GM23338 (cell line): ENCODE measurements at regions not wholly inside any gene's neighbourhood (a gene's known extent, or its start where the extent isn't known, plus 50 kb on each side); places are given as distances from the start of the nearest gene placed in this dataset.

Source experiments
- ATAC-seq: fragments of 200-7000 bp; cut with Tn5 transposase; 3 replicates; pipeline ENCODE4 v1.9.1; 2020
- DNase-seq: peaks from one replicate; pipeline ENCODE4 v3.0.0-alpha.2; 2015; ENCODE audit warnings: low spot score
- H2AFZ ChIP-seq: fragments of 200-600 bp; sonication (generic); 2 replicates; pipeline ENCODE4 v1.8.0; 2016; ENCODE audit warnings: antibody characterized with exemption, mild to moderate bottlenecking, moderate library complexity
- H3F3A ChIP-seq: fragments of 200-600 bp; sonication (generic); replicated peaks from 2 replicates; pipeline ENCODE4 v1.8.0; 2017; ENCODE audit warnings: antibody characterized with exemption, mixed run types, low read depth
- H3K27ac ChIP-seq: fragments of 200-600 bp; sonication (generic); 2 replicates; pipeline ENCODE4 v1.6.1; 2016; ENCODE audit warnings: low read depth
- H3K27me3 ChIP-seq: fragments of 200-600 bp; sonication (generic); 2 replicates; pipeline ENCODE4 v1.8.0; 2016; ENCODE audit warnings: mild to moderate bottlenecking, mixed run types, moderate library complexity; ENCODE audit not compliant: insufficient read depth
- H3K36me3 ChIP-seq: fragments of 200-600 bp; sonication (generic); 2 replicates; pipeline ENCODE4 v1.8.0; 2016; ENCODE audit warnings: mild to moderate bottlenecking; ENCODE audit not compliant: insufficient read depth
- H3K4me1 ChIP-seq: fragments of 200-600 bp; sonication (generic); 2 replicates; pipeline ENCODE4 v1.8.0; 2016; ENCODE audit warnings: mild to moderate bottlenecking, moderate library complexity; ENCODE audit not compliant: insufficient read depth
- H3K4me2 ChIP-seq: fragments of 200-600 bp; sonication (generic); 2 replicates; pipeline ENCODE4 v1.7.1; 2017; ENCODE audit warnings: mixed run types
- H3K4me3 ChIP-seq: fragments of 200-600 bp; sonication (generic); 2 replicates; pipeline ENCODE4 v1.6.1; 2016; ENCODE audit warnings: mixed run types
- H3K79me2 ChIP-seq: fragments of 200-600 bp; sonication (generic); replicated peaks from 2 replicates; pipeline ENCODE4 v1.8.0; 2017; ENCODE audit warnings: mild to moderate bottlenecking; ENCODE audit not compliant: insufficient read depth
- H3K9me2 ChIP-seq: fragments of 200-600 bp; sonication (generic); 2 replicates; pipeline ENCODE4 v1.8.0; 2017; ENCODE audit not compliant: insufficient read depth
- H4K20me1 ChIP-seq: fragments of 200-600 bp; sonication (generic); replicated peaks from 2 replicates; pipeline ENCODE4 v1.8.0; 2017; ENCODE audit warnings: mild to moderate bottlenecking; ENCODE audit not compliant: insufficient read depth
- H3K27ac Mint-ChIP-seq: 2 replicates; pipeline ENCODE4 v1.8.0; 2020; ENCODE audit warnings: inconsistent platforms, mild to moderate bottlenecking, moderate library complexity, mixed read lengths
- H3K27me3 Mint-ChIP-seq: 3 replicates; pipeline ENCODE4 v1.8.0; 2022; ENCODE audit warnings: low read depth, mild to moderate bottlenecking, moderate library complexity, mixed read lengths, inconsistent platforms; ENCODE audit not compliant: insufficient read depth, poor library complexity
- H3K36me3 Mint-ChIP-seq: 3 replicates; pipeline ENCODE4 v1.8.0; 2021; ENCODE audit warnings: low read depth, mild to moderate bottlenecking, inconsistent platforms, moderate library complexity, mixed read lengths
- H3K4me1 Mint-ChIP-seq: 3 replicates; pipeline ENCODE4 v1.8.0; 2020; ENCODE audit warnings: mild to moderate bottlenecking, inconsistent platforms, mixed read lengths
- H3K4me3 Mint-ChIP-seq: 3 replicates; pipeline ENCODE4 v1.8.0; 2021; ENCODE audit warnings: moderate library complexity, mild to moderate bottlenecking, inconsistent platforms, mixed read lengths
- H3K9me3 Mint-ChIP-seq: 3 replicates; pipeline ENCODE4 v1.8.0; 2020; ENCODE audit warnings: moderate library complexity, mild to moderate bottlenecking, inconsistent platforms, mixed read lengths
- CREB1 ChIP-seq: fragments of 250-450 bp; sonication (Bioruptor Pico); IDR thresholded peaks from 2 replicates; pipeline ENCODE4 v1.5.0; 2020; ENCODE audit warnings: low read depth, mild to moderate bottlenecking, moderate library complexity
- CTCF ChIP-seq, 2 experiments: fragments of 200-600 bp in 1 of 2; sonication (generic) in 1 of 2; conservative IDR thresholded peaks; 2 replicates each; pipeline versions ENCODE4 v1.5.1 to v1.6.1; 2016 to 2017; ENCODE audit warnings: antibody characterized with exemption in 2 of 2, low read depth in 2 of 2, mild to moderate bottlenecking in 2 of 2, moderate library complexity in 1 of 2
- ETS1 ChIP-seq: IDR thresholded peaks from 2 replicates; pipeline ENCODE4 v1.6.1; 2016; ENCODE audit warnings: antibody characterized with exemption
- EZH2 ChIP-seq: fragments of 200-600 bp; sonication (generic); IDR thresholded peaks from one replicate; pipeline ENCODE4 v1.8.0; 2017; ENCODE audit warnings: antibody characterized with exemption, mild to moderate bottlenecking, low read depth; ENCODE audit not compliant: unreplicated experiment
- EZH2phosphoT487 ChIP-seq: fragments of 200-600 bp; sonication (generic); IDR thresholded peaks from one replicate; pipeline ENCODE4 v1.8.1; 2018; ENCODE audit warnings: antibody characterized with exemption; ENCODE audit not compliant: unreplicated experiment
- JUNB ChIP-seq: IDR thresholded peaks from one replicate; pipeline ENCODE4 v1.6.1; 2016; ENCODE audit warnings: antibody characterized with exemption; ENCODE audit not compliant: unreplicated experiment
- NANOG ChIP-seq: IDR thresholded peaks from 2 replicates; pipeline ENCODE4 v1.6.1; 2016; ENCODE audit warnings: antibody characterized with exemption, borderline replicate concordance
- POLR2AphosphoS5 ChIP-seq: IDR thresholded peaks from 2 replicates; pipeline ENCODE4 v1.6.1; 2016; ENCODE audit warnings: antibody characterized with exemption, low read depth
- REST ChIP-seq: IDR thresholded peaks from one replicate; pipeline ENCODE4 v1.6.1; 2018; ENCODE audit warnings: antibody characterized with exemption; ENCODE audit not compliant: unreplicated experiment
- STAT1 ChIP-seq: IDR thresholded peaks from one replicate; pipeline ENCODE4 v1.6.1; 2016; ENCODE audit warnings: antibody characterized with exemption; ENCODE audit not compliant: unreplicated experiment
- ZNF114 ChIP-seq: fragments of 250-450 bp; sonication (Bioruptor Pico); IDR thresholded peaks from 2 replicates; pipeline ENCODE4 v1.5.0; 2020; ENCODE audit warnings: mild to moderate bottlenecking, moderate library complexity
- ZNF331 ChIP-seq: fragments of 250-450 bp; sonication (Bioruptor Pico); IDR thresholded peaks from 2 replicates; pipeline ENCODE4 v1.5.0; 2020; ENCODE audit warnings: low read depth, mild to moderate bottlenecking, moderate library complexity
- ZNF462 ChIP-seq: fragments of 250-450 bp; sonication (Bioruptor Pico); IDR thresholded peaks from 2 replicates; pipeline ENCODE4 v1.5.0; 2020; ENCODE audit warnings: mild to moderate bottlenecking, moderate library complexity

- H3K9me3 Mint-ChIP-seq: no peaks in the 10 kb centered on the region
- H4K20me1 ChIP-seq: no peaks in the 10 kb centered on the region; the same call in 1 of the 2 replicates
- DNase-seq (no peak), ATAC-seq (no peak)
- no peak overlapping the region for H3K27ac Mint-ChIP-seq
- TF ChIP-seq NANOG: no peak
- no peak for TF ChIP-seq EZH2
- no peak for TF ChIP-seq JUNB
- no peak for TF ChIP-seq ZNF331
- TF ChIP-seq STAT1: no peak
- TF ChIP-seq CTCF (conservative IDR thresholded peaks at IDR 0.05; ENCODE audit: low read depth in 2 of 2): no peak
- no peak for TF ChIP-seq CREB1
- TF ChIP-seq ZNF114 (CRISPR knock-in tag): no peak
- TF ChIP-seq ZNF462 (CRISPR knock-in tag): no peak
- TF ChIP-seq EZH2phosphoT487: no peak
- TF ChIP-seq ETS1: no peak
- no peak for TF ChIP-seq POLR2AphosphoS5
- TF ChIP-seq REST: no peak
- H3F3A ChIP-seq: no peaks in the 10 kb centered on the region
- H3K4me3 ChIP-seq: no peak overlapping the region
- no peaks in the 10 kb centered on the region for H3K27me3 ChIP-seq
- no peaks in the 10 kb centered on the region for H3K4me1 ChIP-seq
- H3K36me3 Mint-ChIP-seq: no peaks in the 10 kb centered on the region
- no peak overlapping the region for H2AFZ ChIP-seq
- H3K4me1 Mint-ChIP-seq: peaks cover 2% of the 10 kb centered on the region; the same call in 1 of the 3 replicates
- no peak overlapping the region for H3K4me3 Mint-ChIP-seq
- H3K79me2 ChIP-seq: no peaks in the 10 kb centered on the region
- H3K36me3 ChIP-seq: no peaks in the 10 kb centered on the region
- no peaks in the 10 kb centered on the region for H3K27me3 Mint-ChIP-seq
- H3K27ac ChIP-seq: no peak overlapping the region
- no peak overlapping the region for H3K4me2 ChIP-seq
- peaks cover 3% of the 10 kb centered on the region; the same call in 1 of the 2 replicates for H3K9me2 ChIP-seq
Measured at GRCh38 chr12:13417516-13417915, 221.0 kb downstream of the EMP1 start.
